GM18951 (cell line): ENCODE measurements at regions not wholly inside any gene's neighbourhood (a gene's known extent, or its start where the extent isn't known, plus 50 kb on each side); places are given as distances from the start of the nearest gene placed in this dataset.

Source experiments
- POLR2A ChIP-seq: IDR thresholded peaks from 4 replicates; pipeline ENCODE4 v1.6.1; 2011; ENCODE audit warnings: mild to moderate bottlenecking; ENCODE audit not compliant: insufficient read length, insufficient read depth; ENCODE audit errors: extremely low read depth
- in situ Hi-C: fragments of 300-500 bp; cut with MboI; formaldehyde crosslinking; loops from one replicate; pipeline ENCODE4 v1.12.0; 2022; ENCODE audit warnings: low sequenced_read_pairs, mixed read lengths, inconsistent platforms; ENCODE audit not compliant: unreplicated experiment

DNA sequence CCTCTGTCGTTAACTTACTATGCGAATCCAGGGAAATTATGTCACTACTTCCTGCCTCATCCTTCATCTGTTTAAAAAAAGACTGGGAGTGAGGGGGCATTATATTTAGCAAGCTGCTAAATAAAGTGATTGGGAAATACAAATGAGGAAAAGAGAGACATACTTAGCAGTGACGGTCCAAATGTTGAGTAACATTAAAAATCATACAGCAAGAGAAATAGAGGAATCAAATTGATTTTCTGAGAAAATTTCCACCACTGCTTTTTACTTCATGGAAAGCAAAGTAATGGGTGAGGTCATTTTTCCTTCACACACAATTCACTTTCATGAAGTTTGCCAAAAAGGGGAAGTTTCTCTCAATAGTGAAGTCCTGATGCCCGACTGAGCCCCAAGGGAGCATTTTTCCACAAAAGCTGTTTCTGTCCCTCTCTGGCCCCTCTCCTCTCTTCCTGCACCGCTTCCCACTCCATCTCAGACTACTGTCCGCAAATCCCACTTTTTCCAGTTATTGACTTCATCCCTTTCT, 61.9 kb upstream of the ADO start:
- in situ Hi-C loops = no loop called here
- TF ChIP-seq POLR2A = no peak

DNA sequence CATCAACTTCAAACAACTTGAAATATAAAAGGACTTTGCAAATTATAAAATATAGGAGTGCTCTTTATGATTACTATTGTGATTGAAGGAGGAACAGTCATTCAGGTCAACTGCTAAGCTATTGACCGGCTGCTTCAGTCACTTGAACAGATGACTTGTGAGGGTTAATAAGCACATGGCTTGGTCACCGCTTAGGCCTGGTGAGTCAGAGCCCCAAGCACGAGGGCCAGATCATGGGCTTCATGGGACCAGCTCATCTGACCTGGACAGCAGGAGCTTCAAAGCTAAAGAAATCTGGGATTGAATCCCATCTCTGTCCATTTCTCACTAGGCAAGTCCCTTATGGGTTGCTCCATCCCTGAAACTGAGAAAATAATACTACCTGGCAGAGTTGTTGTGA, 60.4 kb upstream of the ADO start:
- in situ Hi-C loops = no loop called here
- TF ChIP-seq POLR2A = no peak

DNA sequence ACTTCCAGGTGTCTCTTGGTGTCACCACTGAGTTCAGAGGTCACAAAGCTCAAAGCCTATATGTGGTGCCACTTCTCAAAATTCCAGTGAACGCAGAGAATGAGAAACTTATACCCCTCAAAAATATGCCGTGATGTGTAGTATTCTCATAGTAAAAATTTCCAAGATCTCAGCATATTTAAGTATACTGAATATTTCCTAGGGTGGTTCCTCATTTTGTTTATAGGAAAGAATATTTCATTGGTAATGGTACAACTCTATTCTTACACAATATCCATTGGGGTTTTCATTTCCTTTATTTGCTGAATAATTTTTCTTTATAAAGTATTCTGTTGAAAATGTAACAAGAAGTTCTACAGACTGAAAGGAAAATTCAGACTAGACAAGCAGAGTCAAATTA, 58.9 kb upstream of the ADO start:
- in situ Hi-C loops = no loop called here
- no peak for TF ChIP-seq POLR2A

DNA sequence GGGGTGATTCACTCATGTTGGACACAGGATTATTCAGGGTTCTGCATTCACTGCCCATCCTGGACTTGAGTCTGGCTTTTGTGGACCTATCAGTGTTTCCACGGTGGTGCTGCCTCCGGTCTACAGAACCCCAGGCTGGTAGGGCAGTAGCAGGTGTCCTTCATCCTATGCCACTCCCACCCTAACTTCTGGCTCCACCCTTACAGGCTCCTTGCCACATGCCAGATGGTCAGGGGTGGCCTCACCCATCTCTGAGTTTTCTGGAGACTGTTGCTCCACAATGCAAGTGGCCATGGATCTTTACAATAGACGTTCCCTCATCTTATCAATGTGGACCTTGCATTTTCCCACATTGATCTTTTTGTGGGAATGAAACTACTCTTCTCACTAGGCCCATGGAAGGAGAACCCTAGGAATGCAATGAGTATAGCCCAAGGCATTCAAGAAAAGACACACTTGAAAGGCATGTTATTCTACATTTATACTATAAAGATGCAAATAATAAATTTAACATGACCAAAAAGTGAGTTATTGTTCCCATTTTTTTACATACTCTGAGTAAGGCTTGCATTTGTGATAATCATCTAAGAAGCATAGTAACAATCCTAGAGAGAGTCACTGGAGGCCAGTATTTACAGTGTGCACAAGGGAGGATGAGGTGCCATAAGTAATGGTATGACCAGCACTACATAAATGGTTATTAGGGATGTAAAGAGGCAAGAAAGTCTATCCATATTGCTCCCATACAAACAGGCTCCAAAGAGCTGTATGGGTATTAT, 57.4 kb upstream of the ADO start:
- in situ Hi-C loops = no loop called here

DNA sequence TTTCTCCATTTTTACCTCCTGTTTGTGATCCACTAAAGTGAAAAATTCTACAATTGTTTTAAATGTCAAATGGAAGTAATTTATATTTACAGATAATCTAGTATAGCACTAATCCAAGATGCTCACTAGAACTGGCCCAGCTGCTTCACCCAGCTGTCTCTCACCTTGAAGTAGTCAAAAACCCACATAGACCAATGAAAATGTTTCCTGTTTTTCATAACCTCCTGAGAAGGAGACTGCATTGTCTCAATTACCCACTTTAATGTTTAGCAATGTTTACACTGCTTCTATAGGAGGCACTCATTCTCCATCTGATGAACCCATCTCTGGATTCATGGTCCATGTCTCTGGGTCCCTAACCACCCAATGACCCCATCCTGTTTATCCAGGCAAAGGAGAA, 56.1 kb upstream of the ADO start:
- TF ChIP-seq POLR2A = no peak
- in situ Hi-C loops = no loop called here

More for the DNA sequence above, 57.4 kb upstream of the ADO start:
- no peak for TF ChIP-seq POLR2A

DNA sequence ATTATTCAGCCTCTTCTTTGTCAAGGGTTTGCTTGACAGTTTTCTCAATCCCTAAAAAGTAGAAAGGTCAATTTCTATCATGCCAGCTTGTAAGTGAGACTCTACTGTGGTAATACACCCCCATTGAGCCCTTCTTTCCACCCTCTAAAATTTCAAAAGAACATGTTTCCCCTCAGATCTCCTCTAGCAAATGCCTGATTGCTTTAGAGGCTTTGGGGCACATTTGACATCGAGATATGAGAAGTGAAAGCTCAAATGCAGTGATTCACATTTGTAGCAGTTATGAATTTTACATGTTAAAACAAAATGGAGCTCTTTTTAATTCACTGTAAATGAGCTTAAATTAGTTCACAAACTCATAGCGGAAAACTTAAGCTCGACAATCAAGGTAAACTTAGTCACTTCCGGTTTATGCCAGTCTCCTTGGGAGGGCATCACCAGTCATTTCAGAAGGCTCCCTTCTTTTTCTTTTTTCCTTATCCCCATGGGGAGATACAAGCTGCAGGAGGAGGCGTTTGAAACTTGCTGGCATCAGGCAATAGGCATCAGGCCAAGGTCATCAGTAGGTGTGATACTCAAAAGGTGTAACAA, 55.3 kb upstream of the ADO start:
- TF ChIP-seq POLR2A = no peak
- in situ Hi-C loops = no loop called here
